Endothelial cell of umbilical vein (primary cell): ENCODE measurements at regions not wholly inside any gene's neighbourhood (a gene's known extent, or its start where the extent isn't known, plus 50 kb on each side); places are given as distances from the start of the nearest gene placed in this dataset.

ENCODE experiments used
- BruUV-seq: library from RNA; stranded (reverse); fragments of 400-500 nt; replicated peaks from 2 replicates; lab custom pipeline; 2021; lab: Mats Ljungman, UMichigan
- CTCF ChIA-PET: fragments of 300-600, 350-600 bp; sonication (Branson Sonifier 250); formaldehyde crosslinking; loops from one replicate; lab custom pipeline; 2021; ENCODE audit warnings: antibody characterized with exemption, inconsistent platforms; lab: Charles Lee
- POLR2A ChIA-PET: fragments of 300-600, 350-600 bp; sonication (Branson Sonifier 250); formaldehyde crosslinking; loops from one replicate; lab custom pipeline; 2021; ENCODE audit warnings: antibody characterized with exemption, inconsistent platforms; lab: Charles Lee
- DNase-seq: peaks from one replicate; pipeline ENCODE4 v3.0.0-alpha.2; 2011; ENCODE audit warnings: low read depth, low spot score
- FAIRE-seq: peaks from 2 replicates; lab custom pipeline; 2011; peaks lifted over from hg19 to GRCh38; lab: Jason Lieb, UNC
- H2AFZ ChIP-seq: 2 replicates; pipeline ENCODE4 v1.6.0; 2012; ENCODE audit warnings: low read depth, low read length, control low read depth, inconsistent platforms
- H3K27ac ChIP-seq: 2 replicates; pipeline ENCODE4 v1.5.1; 2011; ENCODE audit warnings: low read depth, mild to moderate bottlenecking, control low read depth, low read length, moderate library complexity; ENCODE audit not compliant: insufficient read depth
- H3K27me3 ChIP-seq, 2 experiments: 2 replicates each; pipeline versions ENCODE4 v1.6.0 to v1.6.1; 2011; ENCODE audit warnings: low read length in 2 of 2, mixed read lengths in 1 of 2; ENCODE audit not compliant: control insufficient read depth in 2 of 2, insufficient read depth in 2 of 2
- H3K36me3 ChIP-seq, 2 experiments: 2 replicates in 1 of 2; 3 replicates in 1 of 2; pipeline ENCODE4 v1.5.1; 2011; ENCODE audit warnings: low read length in 2 of 2, mild to moderate bottlenecking in 1 of 2, moderate library complexity in 1 of 2; ENCODE audit not compliant: control insufficient read depth in 2 of 2, insufficient read depth in 2 of 2; ENCODE audit errors: extremely low read depth in 1 of 2
- H3K4me1 ChIP-seq: 3 replicates; pipeline ENCODE4 v1.5.1; 2011; ENCODE audit warnings: mild to moderate bottlenecking, low read length; ENCODE audit not compliant: control insufficient read depth, insufficient read depth; ENCODE audit errors: extremely low read depth
- H3K4me2 ChIP-seq: 2 replicates; pipeline ENCODE4 v1.6.1; 2011; ENCODE audit warnings: low read length, control low read depth, mixed read lengths; ENCODE audit not compliant: insufficient read depth
- H3K4me3 ChIP-seq, 3 experiments: fragments of 200-600 bp in 1 of 3; sonication (generic), shearing (Covaris generic) in 1 of 3; replicated peaks in 1 of 3; 2 replicates each; pipeline ENCODE4 v1.5.1; 2011 to 2016; ENCODE audit warnings: control low read depth in 3 of 3, low read length in 3 of 3, mild to moderate bottlenecking in 2 of 3, inconsistent platforms in 1 of 3, low read depth in 1 of 3, moderate library complexity in 1 of 3; ENCODE audit not compliant: insufficient read depth in 1 of 3
- H3K79me2 ChIP-seq: 2 replicates; pipeline ENCODE4 v1.6.0; 2012; ENCODE audit warnings: low read length, inconsistent platforms; ENCODE audit not compliant: control insufficient read depth, insufficient read depth
- H3K9ac ChIP-seq: replicated peaks from 2 replicates; pipeline ENCODE3; 2011; ENCODE audit warnings: low read length, control low read depth; ENCODE audit not compliant: insufficient read depth; ENCODE audit errors: extremely low read depth
- H3K9me1 ChIP-seq: replicated peaks from 3 replicates; pipeline ENCODE4 v1.6.0; 2011; ENCODE audit warnings: mild to moderate bottlenecking, low read length; ENCODE audit not compliant: control insufficient read depth, insufficient read depth; ENCODE audit errors: extremely low read depth
- H3K9me3 ChIP-seq: replicated peaks from 2 replicates; pipeline ENCODE4 v1.5.1; 2012; ENCODE audit warnings: low read length, inconsistent platforms; ENCODE audit not compliant: control insufficient read depth, insufficient read depth
- H4K20me1 ChIP-seq: replicated peaks from 2 replicates; pipeline ENCODE3; 2011; ENCODE audit warnings: mild to moderate bottlenecking, low read length; ENCODE audit not compliant: control insufficient read depth, insufficient read depth; ENCODE audit errors: extremely low read depth
- CTCF ChIP-seq, 2 donors: IDR thresholded peaks; 1 replicate in 1 of 2; 2 replicates in 1 of 2; pipeline ENCODE4 v1.5.1; 2011; ENCODE audit warnings: low read length in 2 of 2, mild to moderate bottlenecking in 2 of 2, moderate library complexity in 2 of 2, control low read depth in 1 of 2, inconsistent platforms in 1 of 2, low read depth in 1 of 2; ENCODE audit not compliant: insufficient read depth in 1 of 2; ENCODE audit errors: extremely low read depth in 1 of 2
- EZH2 ChIP-seq: IDR thresholded peaks from 2 replicates; pipeline ENCODE4 v1.6.1; 2012; ENCODE audit warnings: borderline replicate concordance, low read depth, mild to moderate bottlenecking, moderate library complexity, low read length, inconsistent platforms; ENCODE audit not compliant: severe bottlenecking
- FOS ChIP-seq: IDR thresholded peaks from 2 replicates; pipeline ENCODE4 v1.6.1; 2011; ENCODE audit warnings: mild to moderate bottlenecking, low read length, moderate library complexity, borderline replicate concordance; ENCODE audit not compliant: insufficient read depth
- GATA2 ChIP-seq: IDR thresholded peaks from 2 replicates; pipeline ENCODE4 v1.7.0; 2011; ENCODE audit warnings: low read depth, mild to moderate bottlenecking, moderate library complexity, mixed read lengths, low read length; ENCODE audit not compliant: insufficient read length, insufficient read depth
- JUN ChIP-seq: IDR thresholded peaks from 2 replicates; pipeline ENCODE4 v1.6.1; 2011; ENCODE audit warnings: borderline replicate concordance, low read depth; ENCODE audit not compliant: insufficient read length, insufficient read depth
- MAX ChIP-seq: IDR thresholded peaks from 2 replicates; pipeline ENCODE4 v1.6.1; 2011; ENCODE audit not compliant: insufficient read depth, insufficient read length
- MYC ChIP-seq: IDR thresholded peaks from one replicate; pipeline ENCODE4 v1.6.1; 2011; ENCODE audit warnings: mild to moderate bottlenecking, low read depth, low read length
- POLR2A ChIP-seq: IDR thresholded peaks from 2 replicates; pipeline ENCODE4 v1.6.1; 2012; ENCODE audit warnings: low read depth, mild to moderate bottlenecking, control low read depth, low read length
- dilution Hi-C: fragments of 300-500 bp; cut with MboI; formaldehyde crosslinking; loops from one replicate; pipeline ENCODE4 v1.15.0; 2019; ENCODE audit warnings: low sequenced_read_pairs; ENCODE audit not compliant: extremely low pct_ligation_motif_present
- intact Hi-C: fragments of 100-400 bp; cut with micrococcal nuclease; formaldehyde crosslinking; loops from one replicate; pipeline ENCODE4 v1.10.0; 2022

- TF ChIP-seq MAX (no peak), FOS (no peak), EZH2 (no peak), GATA2 (no peak), POLR2A (no peak), MYC (no peak), CTCF (IDR thresholded peaks at IDR 0.05; ENCODE audit: extremely low read depth in 1 of 2, insufficient read depth in 1 of 2, low read depth in 1 of 2, low read length in 2 of 2) (no peak), JUN (no peak)
- Histone ChIP-seq H3K9ac (no peak overlapping the region), H3K9me3 (no peaks in the 10 kb centered on the region), H3K4me3 (no peak overlapping the region), H3K79me2 (no peaks in the 10 kb centered on the region), H4K20me1 (no peaks in the 10 kb centered on the region), H3K27ac (no peak overlapping the region), H2AFZ (no peak overlapping the region), H3K4me2 (no peak overlapping the region), H3K27me3 (no peaks in the 10 kb centered on the region), H3K36me3 (no peaks in the 10 kb centered on the region), H3K4me1 (no peaks in the 10 kb centered on the region), H3K9me1 (no peaks in the 10 kb centered on the region)
- POLR2A ChIA-PET: no interaction called here
- intact Hi-C loops (no loop called here), dilution Hi-C loops (no loop called here)
- DNase-seq: no peak
- CTCF ChIA-PET: no interaction called here
- no TSS peak for BruUV-seq
- no peak for FAIRE-seq
These were observed 81.6 kb downstream of the SOX14 start for GRCh38 chr3:137845666-137846065.
